Brain microvascular endothelial cell (primary cell): ENCODE measurements at regions not wholly inside any gene's neighbourhood (a gene's known extent, or its start where the extent isn't known, plus 50 kb on each side); places are given as distances from the start of the nearest gene placed in this dataset.

Experiments used
- DNase-seq: peaks from one replicate; pipeline ENCODE4 v3.0.0-alpha.2; 2020
- H3K27ac ChIP-seq: fragments of 250-450 bp; sonication (Bioruptor Pico); 2 replicates; pipeline ENCODE4 v1.5.1; 2020; ENCODE audit warnings: mild to moderate bottlenecking, moderate library complexity
- H3K27me3 ChIP-seq: fragments of 250-450 bp; sonication (Bioruptor Pico); replicated peaks from 2 replicates; pipeline ENCODE4 v1.5.1; 2020; ENCODE audit warnings: mild to moderate bottlenecking
- H3K36me3 ChIP-seq: fragments of 250-450 bp; sonication (Bioruptor Pico); replicated peaks from 2 replicates; pipeline ENCODE4 v1.5.1; 2020; ENCODE audit warnings: mild to moderate bottlenecking
- H3K4me3 ChIP-seq: 2 replicates; pipeline ENCODE4 v1.5.1; 2011; ENCODE audit warnings: low read depth, mild to moderate bottlenecking, control low read depth, low read length, moderate library complexity
- CTCF ChIP-seq: IDR thresholded peaks from 2 replicates; pipeline ENCODE4 v1.5.1; 2011; ENCODE audit warnings: low read depth, mild to moderate bottlenecking, moderate library complexity, low read length, control low read depth, inconsistent platforms; ENCODE audit errors: missing control alignments
- in situ Hi-C: cut with HindIII; loops from 2 replicates; pipeline ENCODE4 v1.10.0; 2017; ENCODE audit warnings: low sequenced_read_pairs, low pct_ligation_motif_present

GRCh38 chr13:40192452-40192851 lies 474.0 kb downstream of the FOXO1 start:
- Histone ChIP-seq H3K27me3 (no peaks in the 10 kb centered on the region), H3K27ac (no peak overlapping the region), H3K36me3 (no peaks in the 10 kb centered on the region), H3K4me3 (no peak overlapping the region)
- no peak for DNase-seq
- TF ChIP-seq CTCF, result no peak
- in situ Hi-C loops, result no loop called here

GRCh38 chr13:40192858-40193257 lies 473.6 kb downstream of the FOXO1 start:
- no peaks in the 10 kb centered on the region for H3K36me3 ChIP-seq
- in situ Hi-C loops, result no loop called here
- DNase-seq, result no peak
- no peak overlapping the region for H3K27ac ChIP-seq
- H3K4me3 ChIP-seq, result no peak overlapping the region
- no peak for TF ChIP-seq CTCF
- H3K27me3 ChIP-seq, result no peaks in the 10 kb centered on the region

- no peak for DNase-seq
These were observed 472.9 kb downstream of the FOXO1 start for GRCh38 chr13:40193286-40194223.

GRCh38 chr13:40194224-40194806 lies 472.1 kb downstream of the FOXO1 start:
- in situ Hi-C loops, result no loop called here
- no peak overlapping the region for H3K27ac ChIP-seq
- TF ChIP-seq CTCF, result no peak

More at GRCh38 chr13:40193286-40194223, 472.9 kb downstream of the FOXO1 start:
- Histone ChIP-seq H3K36me3 (no peaks in the 10 kb centered on the region), H3K4me3 (no peak overlapping the region), H3K27ac (no peak overlapping the region), H3K27me3 (no peaks in the 10 kb centered on the region)
- in situ Hi-C loops, result no loop called here
- TF ChIP-seq CTCF, result no peak

GRCh38 chr13:40197049-40197448 lies 469.4 kb downstream of the FOXO1 start:
- Histone ChIP-seq H3K36me3 (no peaks in the 10 kb centered on the region), H3K27me3 (no peaks in the 10 kb centered on the region), H3K4me3 (no peak overlapping the region), H3K27ac (no peak overlapping the region)
- in situ Hi-C loops, result no loop called here
- TF ChIP-seq CTCF, result no peak
- no peak for DNase-seq

More at GRCh38 chr13:40194224-40194806, 472.1 kb downstream of the FOXO1 start:
- Histone ChIP-seq H3K36me3 (no peaks in the 10 kb centered on the region), H3K4me3 (no peak overlapping the region), H3K27me3 (no peaks in the 10 kb centered on the region)
- DNase-seq, result no peak
